ENCODE measurements at regions not wholly inside any gene's neighbourhood (a gene's known extent, or its start where the extent isn't known, plus 50 kb on each side); places are given as distances from the start of the nearest gene placed in this dataset.

DNA sequence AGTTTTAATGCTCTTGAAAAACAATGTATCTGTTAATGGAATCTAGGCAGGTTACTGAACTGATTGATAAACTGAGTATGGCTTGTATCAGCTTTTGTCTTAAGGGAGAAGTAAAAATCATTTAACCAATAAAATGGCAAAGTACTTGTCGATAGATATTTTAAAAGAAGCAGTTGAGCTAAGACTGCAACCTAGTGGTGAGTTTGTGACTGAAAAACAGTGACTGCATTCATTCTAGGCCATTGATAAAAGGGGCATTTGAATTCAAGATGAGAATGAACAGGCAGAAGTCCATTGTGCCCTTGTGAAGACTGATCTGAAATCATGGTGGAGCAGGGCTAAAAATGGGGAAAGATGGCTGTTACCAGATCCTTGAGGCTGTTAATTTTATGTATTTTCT is 59.4 kb upstream of the MSTN start:
- peak; percentile 42 for DNase-seq (ENCODE audit: low read depth, low spot score)
- in situ Hi-C loops (cut with HindIII; ENCODE audit: low sequenced_read_pairs) = no loop called here
- peak; percentile 49 for TF ChIP-seq CTCF (IDR thresholded peaks at IDR 0.05; ENCODE audit: low read depth, low read length)
- H3K4me3 ChIP-seq (ENCODE audit: low read depth, low read length) = no peak overlapping the region

- H3K4me3 ChIP-seq (ENCODE audit: low read depth, low read length) = no peak overlapping the region
- no peak for DNase-seq (ENCODE audit: low read depth, low spot score)
- TF ChIP-seq CTCF (IDR thresholded peaks at IDR 0.05; ENCODE audit: low read depth, low read length) = no peak
- in situ Hi-C loops (cut with HindIII; ENCODE audit: low sequenced_read_pairs) = no loop called here
Observed at GRCh38 chr2:190121305-190121704, 58.8 kb upstream of the MSTN start.

- TF ChIP-seq CTCF (IDR thresholded peaks at IDR 0.05; ENCODE audit: low read depth, low read length) = no peak
- no peak for DNase-seq (ENCODE audit: low read depth, low spot score)
- no peak overlapping the region for H3K4me3 ChIP-seq (ENCODE audit: low read depth, low read length)
- in situ Hi-C loops (cut with HindIII; ENCODE audit: low sequenced_read_pairs) = no loop called here
Observed at GRCh38 chr2:190119923-190120590, 57.5 kb upstream of the MSTN start.

GRCh38 chr2:190119257-190119656 is 56.7 kb upstream of the MSTN start:
- H3K4me3 ChIP-seq (ENCODE audit: low read depth, low read length) = peak overlapping the region; percentile 22
- TF ChIP-seq CTCF (IDR thresholded peaks at IDR 0.05; ENCODE audit: low read depth, low read length) = no peak
- no peak for DNase-seq (ENCODE audit: low read depth, low spot score)
- in situ Hi-C loops (cut with HindIII; ENCODE audit: low sequenced_read_pairs) = no loop called here

DNA sequence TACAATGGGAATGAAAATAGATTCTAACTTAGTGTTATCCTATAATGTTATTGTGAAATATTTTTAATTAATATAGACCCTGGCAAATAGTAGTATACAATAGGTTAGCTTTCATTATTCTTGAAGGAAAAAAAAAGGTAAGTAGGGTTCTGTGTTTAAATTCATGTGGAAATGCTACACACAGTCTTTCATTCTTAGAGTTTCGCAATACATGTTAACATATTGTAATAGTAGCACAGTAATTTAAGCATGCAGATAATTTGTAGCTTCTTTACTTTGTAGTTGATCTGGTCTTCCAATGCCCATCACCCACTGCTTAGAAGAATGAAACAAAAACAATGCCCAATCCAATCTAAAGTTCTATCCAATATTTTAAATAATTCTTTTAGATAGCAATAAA is 54.8 kb upstream of the MSTN start:
- no peak for DNase-seq (ENCODE audit: low read depth, low spot score)
- in situ Hi-C loops (cut with HindIII; ENCODE audit: low sequenced_read_pairs) = no loop called here
- no peak for TF ChIP-seq CTCF (IDR thresholded peaks at IDR 0.05; ENCODE audit: low read depth, low read length)
- no peak overlapping the region for H3K4me3 ChIP-seq (ENCODE audit: low read depth, low read length)

DNA sequence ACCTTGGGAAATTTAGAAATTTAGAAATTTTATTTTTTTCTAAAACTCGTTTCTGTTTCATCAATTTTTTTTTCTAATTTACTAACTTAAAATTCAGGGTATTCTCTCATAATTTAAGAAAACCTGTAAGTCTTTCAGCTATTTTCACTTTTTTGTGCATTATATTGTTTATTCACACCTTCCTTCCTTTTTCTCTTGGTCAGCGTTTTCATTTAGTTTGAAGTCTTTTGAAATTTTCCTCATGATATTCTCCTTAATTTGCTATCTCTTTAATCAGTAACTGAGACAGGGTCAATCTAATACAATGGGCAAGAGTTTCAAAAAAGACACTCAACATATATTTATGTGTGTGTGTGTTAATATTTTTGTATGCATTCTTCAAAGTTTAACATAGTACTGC is 50.5 kb upstream of the MSTN start:
- DNase-seq (ENCODE audit: low read depth, low spot score) = no peak
- no peak for TF ChIP-seq CTCF (IDR thresholded peaks at IDR 0.05; ENCODE audit: low read depth, low read length)
- no peak overlapping the region for H3K4me3 ChIP-seq (ENCODE audit: low read depth, low read length)
- in situ Hi-C loops (cut with HindIII; ENCODE audit: low sequenced_read_pairs) = no loop called here
